ENCODE measurements at regions not wholly inside any gene's neighbourhood (a gene's known extent, or its start where the extent isn't known, plus 50 kb on each side); places are given as distances from the start of the nearest gene placed in this dataset.

GRCh38 chr22:49348631-49349030 is 479.0 kb downstream of the BRD1 start:
- Histone ChIP-seq H3K9me2 (ENCODE audit: insufficient read depth) (no peaks in the 10 kb centered on the region), H3K36me3 (ENCODE audit: control insufficient read depth in 1 of 2, insufficient read depth in 2 of 2, low read length in 2 of 2) (no peaks in the 10 kb centered on the region), H3K27me3 (ENCODE audit: insufficient read depth, low read length) (peaks cover 29% of the 10 kb centered on the region), H3K9me3 (ENCODE audit: control insufficient read depth in 1 of 2, insufficient read depth in 1 of 2, low read depth in 1 of 2, low read length in 2 of 2) (no peaks in the 10 kb centered on the region), H3K79me2 (ENCODE audit: insufficient read depth, low read length) (no peaks in the 10 kb centered on the region), H3K4me2 (ENCODE audit: low read length) (no peak overlapping the region), H3K4me1 (ENCODE audit: control insufficient read depth in 1 of 2, insufficient read depth in 2 of 2, low read length in 2 of 2) (no peaks in the 10 kb centered on the region), H4K20me1 (ENCODE audit: insufficient read depth) (no peaks in the 10 kb centered on the region), H2AFZ (ENCODE audit: low read depth, low read length, poor library complexity, severe bottlenecking) (no peak overlapping the region), H3K4me3 (replicated peaks in 1 of 2; ENCODE audit: low read depth in 1 of 2, low read length in 2 of 2) (no peak overlapping the region), H3K9ac (ENCODE audit: low read length) (no peak overlapping the region), H3K27ac (ENCODE audit: low read depth, low read length) (no peak overlapping the region)
- ATAC-seq (no peak), DNase-seq (ENCODE audit: low read depth, low spot score) (no peak)
- intact Hi-C loops (cut with micrococcal nuclease): no loop called here
- ChIA-PET RAD21 (ENCODE audit: low non-redundant PET in 1 of 2, low total read pairs in 2 of 2, uncharacterized antibody in 2 of 2, unreplicated experiment in 2 of 2) (no interaction called here), CTCF (no interaction called here), POLR2A (no interaction called here)
- no peak for TF ChIP-seq RAD21 (IDR thresholded peaks at IDR 0.05; ENCODE audit: low read depth)
- TF ChIP-seq YY1 (IDR thresholded peaks at IDR 0.05; ENCODE audit: extremely low read depth, insufficient replicate concordance, low read depth, low read length): no peak
- no peak for TF ChIP-seq ATF3 (IDR thresholded peaks at IDR 0.05)
- TF ChIP-seq SRF (IDR thresholded peaks at IDR 0.05; ENCODE audit: low read depth): no peak
- no peak for TF ChIP-seq SIN3A (IDR thresholded peaks at IDR 0.05; ENCODE audit: low read depth)
- no TSS peak for BruUV-seq (replicated peaks)

- Histone ChIP-seq H3K4me1 (ENCODE audit: control insufficient read depth in 1 of 2, insufficient read depth in 2 of 2, low read length in 2 of 2) (no peaks in the 10 kb centered on the region), H3K36me3 (ENCODE audit: control insufficient read depth in 1 of 2, insufficient read depth in 2 of 2, low read length in 2 of 2) (no peaks in the 10 kb centered on the region), H3K9me2 (ENCODE audit: insufficient read depth) (no peaks in the 10 kb centered on the region), H3K9me3 (ENCODE audit: control insufficient read depth in 1 of 2, insufficient read depth in 1 of 2, low read depth in 1 of 2, low read length in 2 of 2) (no peaks in the 10 kb centered on the region), H3K4me2 (ENCODE audit: low read length) (no peak overlapping the region), H3K27me3 (ENCODE audit: insufficient read depth, low read length) (peaks cover 30% of the 10 kb centered on the region), H3K4me3 (replicated peaks in 1 of 2; ENCODE audit: low read depth in 1 of 2, low read length in 2 of 2) (no peak overlapping the region), H2AFZ (ENCODE audit: low read depth, low read length, poor library complexity, severe bottlenecking) (no peak overlapping the region), H4K20me1 (ENCODE audit: insufficient read depth) (no peaks in the 10 kb centered on the region), H3K9ac (ENCODE audit: low read length) (no peak overlapping the region), H3K79me2 (ENCODE audit: insufficient read depth, low read length) (no peaks in the 10 kb centered on the region), H3K27ac (ENCODE audit: low read depth, low read length) (no peak overlapping the region)
- BruUV-seq (replicated peaks): no TSS peak
- RAD21 ChIA-PET (ENCODE audit: low non-redundant PET in 1 of 2, low total read pairs in 2 of 2, uncharacterized antibody in 2 of 2, unreplicated experiment in 2 of 2): no interaction called here
- TF ChIP-seq ZBTB33 (IDR thresholded peaks at IDR 0.05; ENCODE audit: extremely low read depth, insufficient replicate concordance, low read length) (no peak), ZFX (IDR thresholded peaks at IDR 0.05) (no peak), YY1 (IDR thresholded peaks at IDR 0.05; ENCODE audit: extremely low read depth, insufficient replicate concordance, low read depth, low read length) (no peak), TCF7L2 (IDR thresholded peaks at IDR 0.05; ENCODE audit: borderline replicate concordance, extremely low read depth, insufficient read depth, insufficient read length) (no peak), SP1 (IDR thresholded peaks at IDR 0.05; ENCODE audit: low read depth) (no peak), EGR1 (IDR thresholded peaks at IDR 0.05; ENCODE audit: low read depth) (no peak), POLR2AphosphoS5 (IDR thresholded peaks at IDR 0.05; ENCODE audit: low read depth, low read length) (no peak), RAD21 (IDR thresholded peaks at IDR 0.05; ENCODE audit: low read depth) (no peak), EZH2phosphoT487 (IDR thresholded peaks at IDR 0.05; ENCODE audit: borderline replicate concordance) (no peak), ATF3 (IDR thresholded peaks at IDR 0.05) (no peak), JUND (IDR thresholded peaks at IDR 0.05) (no peak), FOSL1 (IDR thresholded peaks at IDR 0.05; ENCODE audit: low read depth) (no peak)
- TF ChIP-seq, protein P1, sequence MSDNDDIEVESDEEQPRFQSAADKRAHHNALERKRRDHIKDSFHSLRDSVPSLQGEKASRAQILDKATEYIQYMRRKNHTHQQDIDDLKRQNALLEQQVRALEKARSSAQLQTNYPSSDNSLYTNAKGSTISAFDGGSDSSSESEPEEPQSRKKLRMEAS (IDR thresholded peaks at IDR 0.05): no peak
- intact Hi-C loops (cut with micrococcal nuclease): no loop called here
- CTCF ChIA-PET: no interaction called here
- no peak for DNase-seq (ENCODE audit: low read depth, low spot score)
- ATAC-seq: no peak
- POLR2A ChIA-PET: no interaction called here
These were observed 480.3 kb downstream of the BRD1 start for GRCh38 chr22:49347376-49347775.
